GM10248 (cell line): ENCODE measurements at regions not wholly inside any gene's neighbourhood (a gene's known extent, or its start where the extent isn't known, plus 50 kb on each side); places are given as distances from the start of the nearest gene placed in this dataset.
"Not testable (repeated sequence)": the region's sequence is repeated elsewhere in the genome, so short reads cannot be mapped to it uniquely, and the experiment has no call there.

Source experiments
- CTCF ChIA-PET: fragments of 300-600 bp; sonication (Branson Sonifier 250); formaldehyde crosslinking; extraction: SDS; loops from one replicate; lab custom pipeline; 2021; ENCODE audit warnings: antibody characterized with exemption; lab: Yijun Ruan, JAX
- POLR2A ChIA-PET: fragments of 350-650 bp; sonication (Branson Sonifier 250); formaldehyde crosslinking; extraction: SDS; loops from one replicate; lab custom pipeline; 2020; ENCODE audit warnings: antibody characterized with exemption; lab: Yijun Ruan, JAX
- DNase-seq: peaks from one replicate; pipeline ENCODE4 v3.0.0; 2012; ENCODE audit errors: extremely low spot score
- CTCF ChIP-seq: IDR thresholded peaks from 2 replicates; pipeline ENCODE4 v1.5.1; 2012; ENCODE audit warnings: mild to moderate bottlenecking, low read depth; ENCODE audit errors: extremely low read depth, missing control alignments, control extremely low read depth

- TF ChIP-seq CTCF = no peak
- POLR2A ChIA-PET = no interaction called here
- CTCF ChIA-PET = no interaction called here
- no peak for DNase-seq
These were observed 263.1 kb upstream of the CHAC2 start for GRCh38 chr2:53504507-53504906.

GRCh38 chr2:53500181-53500580 lies 267.4 kb upstream of the CHAC2 start:
- CTCF ChIA-PET = no interaction called here
- TF ChIP-seq CTCF = no peak
- POLR2A ChIA-PET = no interaction called here
- DNase-seq = no peak

GRCh38 chr2:53498210-53498609 lies 269.4 kb upstream of the CHAC2 start:
- no peak for DNase-seq
- ChIA-PET POLR2A (no interaction called here), CTCF (interaction anchor here (1.1 kb wide), 1 partner anchor 49 kb away, joined by 3 read pairs; no protein-coding TSS in a partner anchor)
- TF ChIP-seq CTCF = no peak

GRCh38 chr2:53497020-53497419 lies 270.6 kb upstream of the CHAC2 start:
- ChIA-PET CTCF (interaction anchor here (1.1 kb wide), 1 partner anchor 50 kb away, joined by 3 read pairs; no protein-coding TSS in a partner anchor), POLR2A (no interaction called here)
- TF ChIP-seq CTCF = no peak
- DNase-seq = no peak

- TF ChIP-seq CTCF = no peak
- CTCF ChIA-PET = interaction anchor here (1.7 kb wide), 1 partner anchor 14 kb away, joined by 4 read pairs; no protein-coding TSS in a partner anchor
- no peak for DNase-seq
- POLR2A ChIA-PET = no interaction called here
These were observed 274.4 kb upstream of the CHAC2 start for GRCh38 chr2:53493210-53493609.

- TF ChIP-seq CTCF = no peak
- ChIA-PET CTCF (no interaction called here), POLR2A (no interaction called here)
- DNase-seq = no peak
These were observed 276.9 kb upstream of the CHAC2 start for GRCh38 chr2:53490659-53491058.

GRCh38 chr2:53486185-53486899 lies 281.3 kb upstream of the CHAC2 start:
- DNase-seq, POLR2A ChIA-PET, CTCF ChIA-PET: not testable (repeated sequence)
